ENCODE measurements at regions not wholly inside any gene's neighbourhood (a gene's known extent, or its start where the extent isn't known, plus 50 kb on each side); places are given as distances from the start of the nearest gene placed in this dataset.

- Mint-ChIP-seq H3K27me3 (ENCODE audit: low read depth) (peaks cover 6% of the 10 kb centered on the region), H3K9me3 (no peaks in the 10 kb centered on the region), H3K36me3 (ENCODE audit: low read depth) (no peaks in the 10 kb centered on the region), H3K27ac (no peak overlapping the region), H3K4me1 (ENCODE audit: low read depth) (no peaks in the 10 kb centered on the region), H3K4me3 (no peak overlapping the region)
- DNase-seq (ENCODE audit: low spot score) = no peak
These were observed 133.4 kb upstream of the FRMD6 start for GRCh38 chr14:51518280-51518679.

GRCh38 chr14:51518711-51519110, 133.0 kb upstream of the FRMD6 start:
- peaks cover 8% of the 10 kb centered on the region for H3K27me3 Mint-ChIP-seq (ENCODE audit: low read depth)
- no peaks in the 10 kb centered on the region for H3K36me3 Mint-ChIP-seq (ENCODE audit: low read depth)
- no peak for DNase-seq (ENCODE audit: low spot score)
- no peak overlapping the region for H3K4me3 Mint-ChIP-seq
- H3K9me3 Mint-ChIP-seq = no peaks in the 10 kb centered on the region
- no peak overlapping the region for H3K27ac Mint-ChIP-seq
- no peaks in the 10 kb centered on the region for H3K4me1 Mint-ChIP-seq (ENCODE audit: low read depth)

- no peak for DNase-seq (ENCODE audit: low spot score)
- H3K36me3 Mint-ChIP-seq (ENCODE audit: low read depth) = no peaks in the 10 kb centered on the region
- no peak overlapping the region for H3K4me3 Mint-ChIP-seq
- no peak overlapping the region for H3K27ac Mint-ChIP-seq
- H3K9me3 Mint-ChIP-seq = no peaks in the 10 kb centered on the region
- H3K4me1 Mint-ChIP-seq (ENCODE audit: low read depth) = no peaks in the 10 kb centered on the region
- peaks cover 8% of the 10 kb centered on the region for H3K27me3 Mint-ChIP-seq (ENCODE audit: low read depth)
These were observed 131.6 kb upstream of the FRMD6 start for GRCh38 chr14:51520087-51520486.

GRCh38 chr14:51521764-51522163, 129.9 kb upstream of the FRMD6 start:
- peaks cover 8% of the 10 kb centered on the region for H3K27me3 Mint-ChIP-seq (ENCODE audit: low read depth)
- DNase-seq (ENCODE audit: low spot score) = no peak
- no peak overlapping the region for H3K4me3 Mint-ChIP-seq
- no peaks in the 10 kb centered on the region for H3K4me1 Mint-ChIP-seq (ENCODE audit: low read depth)
- no peaks in the 10 kb centered on the region for H3K9me3 Mint-ChIP-seq
- H3K27ac Mint-ChIP-seq = no peak overlapping the region
- no peaks in the 10 kb centered on the region for H3K36me3 Mint-ChIP-seq (ENCODE audit: low read depth)

GRCh38 chr14:51523243-51523642, 128.5 kb upstream of the FRMD6 start:
- H3K36me3 Mint-ChIP-seq (ENCODE audit: low read depth) = no peaks in the 10 kb centered on the region
- no peak for DNase-seq (ENCODE audit: low spot score)
- H3K27ac Mint-ChIP-seq = no peak overlapping the region
- peaks cover 12% of the 10 kb centered on the region for H3K27me3 Mint-ChIP-seq (ENCODE audit: low read depth)
- no peaks in the 10 kb centered on the region for H3K9me3 Mint-ChIP-seq
- H3K4me1 Mint-ChIP-seq (ENCODE audit: low read depth) = no peaks in the 10 kb centered on the region
- H3K4me3 Mint-ChIP-seq = no peak overlapping the region

- Mint-ChIP-seq H3K27ac (no peak overlapping the region), H3K36me3 (ENCODE audit: low read depth) (no peaks in the 10 kb centered on the region), H3K9me3 (no peaks in the 10 kb centered on the region), H3K4me3 (no peak overlapping the region), H3K4me1 (ENCODE audit: low read depth) (no peaks in the 10 kb centered on the region), H3K27me3 (ENCODE audit: low read depth) (peaks cover 14% of the 10 kb centered on the region)
- DNase-seq (ENCODE audit: low spot score) = no peak
These were observed 126.0 kb upstream of the FRMD6 start for GRCh38 chr14:51525739-51526138.

- no peaks in the 10 kb centered on the region for H3K4me1 Mint-ChIP-seq (ENCODE audit: low read depth)
- no peaks in the 10 kb centered on the region for H3K36me3 Mint-ChIP-seq (ENCODE audit: low read depth)
- H3K27me3 Mint-ChIP-seq (ENCODE audit: low read depth) = peaks cover 10% of the 10 kb centered on the region
- H3K4me3 Mint-ChIP-seq = no peak overlapping the region
- H3K27ac Mint-ChIP-seq = no peak overlapping the region
- DNase-seq (ENCODE audit: low spot score) = no peak
- no peaks in the 10 kb centered on the region for H3K9me3 Mint-ChIP-seq
These were observed 124.6 kb upstream of the FRMD6 start for GRCh38 chr14:51527073-51527472.

- no peak overlapping the region for H3K4me3 Mint-ChIP-seq
- H3K9me3 Mint-ChIP-seq = no peaks in the 10 kb centered on the region
- no peaks in the 10 kb centered on the region for H3K36me3 Mint-ChIP-seq (ENCODE audit: low read depth)
- peaks cover 4% of the 10 kb centered on the region for H3K4me1 Mint-ChIP-seq (ENCODE audit: low read depth)
- H3K27ac Mint-ChIP-seq = no peak overlapping the region
- no peak for DNase-seq (ENCODE audit: low spot score)
- peaks cover 5% of the 10 kb centered on the region for H3K27me3 Mint-ChIP-seq (ENCODE audit: low read depth)
These were observed 122.0 kb upstream of the FRMD6 start for GRCh38 chr14:51529736-51530135.

GRCh38 chr14:51533160-51533559, 118.5 kb upstream of the FRMD6 start:
- DNase-seq (ENCODE audit: low spot score) = no peak
- Mint-ChIP-seq H3K27me3 (ENCODE audit: low read depth) (peaks cover 1% of the 10 kb centered on the region), H3K36me3 (ENCODE audit: low read depth) (no peaks in the 10 kb centered on the region), H3K9me3 (no peaks in the 10 kb centered on the region), H3K4me3 (no peak overlapping the region), H3K4me1 (ENCODE audit: low read depth) (peaks cover 4% of the 10 kb centered on the region), H3K27ac (no peak overlapping the region)

GRCh38 chr14:51533872-51534553, 117.7 kb upstream of the FRMD6 start:
- no peaks in the 10 kb centered on the region for H3K9me3 Mint-ChIP-seq
- no peak for DNase-seq (ENCODE audit: low spot score)
- H3K27me3 Mint-ChIP-seq (ENCODE audit: low read depth) = no peaks in the 10 kb centered on the region
- peaks cover 4% of the 10 kb centered on the region for H3K4me1 Mint-ChIP-seq (ENCODE audit: low read depth)
- H3K4me3 Mint-ChIP-seq = no peak overlapping the region
- H3K27ac Mint-ChIP-seq = no peak overlapping the region
- H3K36me3 Mint-ChIP-seq (ENCODE audit: low read depth) = no peaks in the 10 kb centered on the region

- no peaks in the 10 kb centered on the region for H3K36me3 Mint-ChIP-seq (ENCODE audit: low read depth)
- H3K27ac Mint-ChIP-seq = no peak overlapping the region
- no peak overlapping the region for H3K4me3 Mint-ChIP-seq
These were observed 117.1 kb upstream of the FRMD6 start for GRCh38 chr14:51534610-51535011.

GRCh38 chr14:51535443-51536044, 116.2 kb upstream of the FRMD6 start:
- DNase-seq (ENCODE audit: low spot score) = no peak
- Mint-ChIP-seq H3K4me1 (ENCODE audit: low read depth) (peaks cover 4% of the 10 kb centered on the region), H3K27ac (no peak overlapping the region), H3K4me3 (no peak overlapping the region), H3K36me3 (ENCODE audit: low read depth) (no peaks in the 10 kb centered on the region), H3K9me3 (no peaks in the 10 kb centered on the region), H3K27me3 (ENCODE audit: low read depth) (no peaks in the 10 kb centered on the region)

More at GRCh38 chr14:51534610-51535011, 117.1 kb upstream of the FRMD6 start:
- H3K9me3 Mint-ChIP-seq = no peaks in the 10 kb centered on the region
- peaks cover 4% of the 10 kb centered on the region for H3K4me1 Mint-ChIP-seq (ENCODE audit: low read depth)
- DNase-seq (ENCODE audit: low spot score) = no peak
- H3K27me3 Mint-ChIP-seq (ENCODE audit: low read depth) = no peaks in the 10 kb centered on the region

- no peaks in the 10 kb centered on the region for H3K9me3 Mint-ChIP-seq
- no peak overlapping the region for H3K4me3 Mint-ChIP-seq
- H3K27ac Mint-ChIP-seq = no peak overlapping the region
- no peaks in the 10 kb centered on the region for H3K36me3 Mint-ChIP-seq (ENCODE audit: low read depth)
- H3K4me1 Mint-ChIP-seq (ENCODE audit: low read depth) = peaks cover 4% of the 10 kb centered on the region
- peaks cover 8% of the 10 kb centered on the region for H3K27me3 Mint-ChIP-seq (ENCODE audit: low read depth)
- DNase-seq (ENCODE audit: low spot score) = no peak
These were observed 112.7 kb upstream of the FRMD6 start for GRCh38 chr14:51538973-51539372.

- no peak for DNase-seq (ENCODE audit: low spot score)
- H3K27me3 Mint-ChIP-seq (ENCODE audit: low read depth) = peaks cover 8% of the 10 kb centered on the region
These were observed 112.1 kb upstream of the FRMD6 start for GRCh38 chr14:51539571-51540037.

GRCh38 chr14:51540364-51540763, 111.3 kb upstream of the FRMD6 start:
- Mint-ChIP-seq H3K27me3 (ENCODE audit: low read depth) (peaks cover 8% of the 10 kb centered on the region), H3K9me3 (no peaks in the 10 kb centered on the region), H3K4me1 (ENCODE audit: low read depth) (no peaks in the 10 kb centered on the region), H3K4me3 (no peak overlapping the region), H3K36me3 (ENCODE audit: low read depth) (no peaks in the 10 kb centered on the region), H3K27ac (no peak overlapping the region)
- no peak for DNase-seq (ENCODE audit: low spot score)

More at GRCh38 chr14:51539571-51540037, 112.1 kb upstream of the FRMD6 start:
- Mint-ChIP-seq H3K9me3 (no peaks in the 10 kb centered on the region), H3K27ac (no peak overlapping the region), H3K4me1 (ENCODE audit: low read depth) (peaks cover 2% of the 10 kb centered on the region), H3K36me3 (ENCODE audit: low read depth) (no peaks in the 10 kb centered on the region), H3K4me3 (no peak overlapping the region)
